IMR-90 (cell line): ENCODE measurements at regions not wholly inside any gene's neighbourhood (a gene's known extent, or its start where the extent isn't known, plus 50 kb on each side); places are given as distances from the start of the nearest gene placed in this dataset.
A peak's percentile ranks its signal among the peaks of the same experiment; 100 is the strongest.

ENCODE experiments used
- ATAC-seq: fragments of 200-7000 bp; cut with Tn5 transposase; 2 replicates; pipeline ENCODE4 v1.9.1; 2020; ENCODE audit warnings: low read depth, mild to moderate bottlenecking, moderate library complexity
- BruUV-seq: library from RNA; stranded (reverse); fragments of 400-500 nt; replicated peaks from 2 replicates; lab custom pipeline; 2021; lab: Mats Ljungman, UMichigan
- CTCF ChIA-PET: fragments of 300-600 bp; formaldehyde crosslinking; extraction: SDS; loops from one replicate; lab custom pipeline; 2021; ENCODE audit warnings: antibody characterized with exemption; lab: Yijun Ruan, JAX
- POLR2A ChIA-PET: fragments of 300-600 bp; sonication (Branson Sonifier 250); formaldehyde crosslinking; loops from one replicate; lab custom pipeline; 2022; ENCODE audit warnings: antibody characterized with exemption; ENCODE audit not compliant: unreplicated experiment; lab: Charles Lee
- DNase-seq: peaks from one replicate; pipeline ENCODE4 v3.0.0; 2013
- H2AFZ ChIP-seq: replicated peaks from 2 replicates; pipeline ENCODE3; 2013; ENCODE audit warnings: low read length, mild to moderate bottlenecking; ENCODE audit not compliant: poor library complexity
- H2AK5ac ChIP-seq: 2 replicates; pipeline ENCODE4 v1.6.1; 2013; ENCODE audit warnings: low read depth, low read length, inconsistent platforms
- H2AK9ac ChIP-seq: replicated peaks from 2 replicates; pipeline ENCODE3; 2013; ENCODE audit warnings: mild to moderate bottlenecking, low read depth, low read length, moderate library complexity; ENCODE audit not compliant: poor library complexity
- H2BK120ac ChIP-seq: 2 replicates; pipeline ENCODE4 v1.6.1; 2013; ENCODE audit warnings: low read depth, low read length, inconsistent platforms
- H2BK15ac ChIP-seq: 3 replicates; pipeline ENCODE4 v1.6.1; 2013; ENCODE audit warnings: low read depth, low read length, inconsistent platforms
- H2BK20ac ChIP-seq: 2 replicates; pipeline ENCODE4 v1.6.1; 2013; ENCODE audit warnings: low read depth, mild to moderate bottlenecking, inconsistent platforms, low read length, moderate library complexity
- H2BK5ac ChIP-seq: 2 replicates; pipeline ENCODE4 v1.6.1; 2013; ENCODE audit warnings: mild to moderate bottlenecking, low read depth, low read length, inconsistent platforms; ENCODE audit not compliant: poor library complexity, severe bottlenecking
- H3K14ac ChIP-seq: replicated peaks from 2 replicates; pipeline ENCODE4 v1.6.1; 2013; ENCODE audit warnings: low read depth, low read length, inconsistent platforms
- H3K18ac ChIP-seq: 2 replicates; pipeline ENCODE4 v1.6.1; 2013; ENCODE audit warnings: low read depth, low read length, control low read depth
- H3K23ac ChIP-seq: 2 replicates; pipeline ENCODE4 v1.6.1; 2013; ENCODE audit warnings: low read depth, low read length, inconsistent platforms
- H3K27ac ChIP-seq: 2 replicates; pipeline ENCODE4 v1.5.1; 2013; ENCODE audit warnings: mild to moderate bottlenecking, control low read depth, low read length; ENCODE audit not compliant: insufficient read depth
- H3K27me3 ChIP-seq: 2 replicates; pipeline ENCODE4 v1.6.1; 2013; ENCODE audit warnings: low read length; ENCODE audit not compliant: control insufficient read depth, insufficient read depth
- H3K36me3 ChIP-seq: 2 replicates; pipeline ENCODE4 v1.6.1; 2013; ENCODE audit warnings: low read length, mixed read lengths; ENCODE audit not compliant: control insufficient read depth, insufficient read depth
- H3K4ac ChIP-seq: 2 replicates; pipeline ENCODE4 v1.6.1; 2013; ENCODE audit warnings: low read depth, low read length, inconsistent platforms
- H3K4me1 ChIP-seq: 2 replicates; pipeline ENCODE4 v1.6.1; 2013; ENCODE audit warnings: low read length, mixed read lengths; ENCODE audit not compliant: control insufficient read depth, insufficient read depth
- H3K4me2 ChIP-seq: 2 replicates; pipeline ENCODE4 v1.6.1; 2013; ENCODE audit warnings: low read depth, mild to moderate bottlenecking, control low read depth, low read length, moderate library complexity
- H3K4me3 ChIP-seq: 2 replicates; pipeline ENCODE4 v1.5.1; 2013; ENCODE audit warnings: low read depth, mild to moderate bottlenecking, control low read depth, low read length, moderate library complexity; ENCODE audit not compliant: insufficient read depth
- H3K56ac ChIP-seq: 2 replicates; pipeline ENCODE4 v1.6.1; 2013; ENCODE audit warnings: low read length, inconsistent platforms; ENCODE audit not compliant: insufficient read depth; ENCODE audit errors: extremely low read depth
- H3K79me1 ChIP-seq, 2 experiments: 2 replicates each; pipeline ENCODE4 v1.6.1; 2013; ENCODE audit warnings: low read length in 2 of 2, inconsistent platforms in 1 of 2, low read depth in 1 of 2
- H3K9ac ChIP-seq: 2 replicates; pipeline ENCODE4 v1.6.1; 2013; ENCODE audit warnings: low read depth, low read length, control low read depth
- H3K9me1 ChIP-seq: 2 replicates; pipeline ENCODE4 v1.6.1; 2013; ENCODE audit warnings: low read length, inconsistent platforms; ENCODE audit not compliant: insufficient read depth
- H3K9me3 ChIP-seq: 2 replicates; pipeline ENCODE4 v1.6.1; 2013; ENCODE audit warnings: low read length; ENCODE audit not compliant: control insufficient read depth, insufficient read depth
- H4K20me1 ChIP-seq: 2 replicates; pipeline ENCODE4 v1.6.1; 2013; ENCODE audit warnings: low read length, inconsistent platforms; ENCODE audit not compliant: insufficient read depth
- H4K5ac ChIP-seq: 2 replicates; pipeline ENCODE4 v1.6.1; 2013; ENCODE audit warnings: mild to moderate bottlenecking, low read depth, low read length, control low read depth
- H4K8ac ChIP-seq, 2 experiments: 2 replicates each; pipeline ENCODE4 v1.6.1; 2013; ENCODE audit warnings: low read depth in 2 of 2, low read length in 2 of 2, control low read depth in 1 of 2, inconsistent platforms in 1 of 2
- H4K91ac ChIP-seq: 2 replicates; pipeline ENCODE4 v1.6.1; 2013; ENCODE audit warnings: low read depth, low read length, inconsistent platforms; ENCODE audit not compliant: insufficient read depth
- BHLHE40 ChIP-seq: fragments of 150-350 bp; IDR thresholded peaks from 2 replicates; pipeline ENCODE4 v1.6.1; 2016; ENCODE audit warnings: mild to moderate bottlenecking, low read depth, low read length
- CEBPB ChIP-seq: IDR thresholded peaks from 2 replicates; pipeline ENCODE4 v1.6.1; 2012; ENCODE audit warnings: low read depth, low read length, improper control_type of control experiment
- CHD1 ChIP-seq: IDR thresholded peaks from 2 replicates; pipeline ENCODE4 v1.6.1; 2012; ENCODE audit warnings: low read depth, low read length, improper control_type of control experiment
- POLR2A ChIP-seq: IDR thresholded peaks from 2 replicates; pipeline ENCODE4 v1.6.1; 2012; ENCODE audit warnings: mild to moderate bottlenecking, low read depth, low read length
- RAD21 ChIP-seq: IDR thresholded peaks from 2 replicates; pipeline ENCODE4 v1.6.1; 2012; ENCODE audit warnings: low read length, improper control_type of control experiment
- SMC3 ChIP-seq: fragments of 150-350 bp; IDR thresholded peaks from 2 replicates; pipeline ENCODE4 v1.6.1; 2016; ENCODE audit warnings: low read depth, mild to moderate bottlenecking, antibody characterized with exemption, low read length, moderate library complexity
- WGBS, 2 experiments: methylation state at CpG; one replicate each; pipeline versions ENCODE4 v1.1.5 to v1.1.7; 2013; ENCODE audit warnings: missing lambda C conversion rate in 2 of 2; ENCODE audit not compliant: insufficient read length in 1 of 2; ENCODE audit errors: extremely low coverage in 2 of 2; 5-methylcytosine and 5-hydroxymethylcytosine counted together
- dilution Hi-C: fragments of 300-500 bp; cut with HindIII; formaldehyde crosslinking; loops from one replicate; pipeline ENCODE4 v1.14.3; 2018; ENCODE audit warnings: low sequenced_read_pairs; ENCODE audit not compliant: unreplicated experiment
- in situ Hi-C: fragments of 300-500 bp; cut with MboI; formaldehyde crosslinking; loops from 3 replicates; pipeline ENCODE4 v1.14.3; 2019; ENCODE audit warnings: low sequenced_read_pairs, inconsistent platforms, mixed read lengths
- intact Hi-C: fragments of 100-400 bp; cut with micrococcal nuclease; formaldehyde crosslinking; loops from 2 replicates; pipeline ENCODE4 v1.10.0; 2022
- TF ChIP-seq, protein P1 (sequence below): fragments of 150-350 bp; IDR thresholded peaks from 2 replicates; pipeline ENCODE4 v1.6.1; 2016; ENCODE audit warnings: low read depth, mild to moderate bottlenecking, low read length, moderate library complexity, borderline replicate concordance
- TF ChIP-seq, protein P2 (sequence below): conservative IDR thresholded peaks from 2 replicates; pipeline ENCODE4 v1.5.1; 2012; ENCODE audit warnings: mild to moderate bottlenecking, low read depth, low read length, improper control_type of control experiment

DNA sequence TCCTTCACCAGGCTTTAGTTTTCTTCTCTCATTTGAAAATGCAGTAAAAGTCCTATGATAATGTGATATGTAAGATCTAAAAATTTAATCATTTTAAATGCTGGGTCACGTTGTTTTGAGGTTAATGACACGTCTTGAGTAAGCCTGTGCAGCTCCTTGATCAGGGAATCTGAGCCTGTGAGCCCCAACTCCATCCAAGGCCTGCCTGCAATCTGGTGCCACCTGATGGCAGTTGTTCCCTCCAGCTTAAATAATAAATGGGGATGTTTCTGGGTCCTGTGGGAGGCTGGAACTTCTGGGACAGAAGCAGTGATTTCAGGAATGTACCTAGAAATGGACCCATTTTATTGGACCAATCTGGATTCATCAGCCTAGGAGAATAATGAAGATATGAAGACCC is 455.4 kb upstream of the ADGRL3 start:
- no peaks in the 10 kb centered on the region for H3K9me1 ChIP-seq
- H3K27me3 ChIP-seq = no peaks in the 10 kb centered on the region
- dilution Hi-C loops (no loop called here), in situ Hi-C loops (no loop called here), intact Hi-C loops (no loop called here)
- H2AFZ ChIP-seq = peak overlapping the region; percentile 5
- H3K23ac ChIP-seq = no peak overlapping the region
- no peak overlapping the region for H3K14ac ChIP-seq
- no peak for ATAC-seq
- H2BK5ac ChIP-seq = no peak overlapping the region
- H3K9ac ChIP-seq = no peak overlapping the region
- peak overlapping the region in 1 of 2 experiments; percentile 11; a peak in 1 of 4 replicates for H4K8ac ChIP-seq
- H3K4me3 ChIP-seq = no peak overlapping the region
- peak overlapping the region; percentile 54; the same call in 1 of the 2 replicates for H2BK20ac ChIP-seq
- no peak overlapping the region for H3K27ac ChIP-seq
- no CpG with 5 or more reads among the region's 2 CpGs for WGBS, 2 experiments
- H3K79me1 ChIP-seq = no peaks in the 10 kb centered on the region
- no TSS peak for BruUV-seq
- H2BK15ac ChIP-seq = peak overlapping the region; percentile 19; the same call in 1 of the 3 replicates
- H4K20me1 ChIP-seq = no peaks in the 10 kb centered on the region
- ChIA-PET CTCF (interaction anchor here (0.6 to 1.1 kb wide), 2 partner anchors 53 to 257 kb away, joined by 3 read pairs; no protein-coding TSS in a partner anchor), POLR2A (no interaction called here)
- DNase-seq = peak; percentile 45
- H3K36me3 ChIP-seq = no peaks in the 10 kb centered on the region
- no peaks in the 10 kb centered on the region for H3K9me3 ChIP-seq
- TF ChIP-seq BHLHE40 (no peak), SMC3 (no peak), RAD21 (peak; percentile 40; the same call in 1 of the 2 replicates), CEBPB (no peak), POLR2A (no peak), CHD1 (no peak)
- TF ChIP-seq, protein P1, sequence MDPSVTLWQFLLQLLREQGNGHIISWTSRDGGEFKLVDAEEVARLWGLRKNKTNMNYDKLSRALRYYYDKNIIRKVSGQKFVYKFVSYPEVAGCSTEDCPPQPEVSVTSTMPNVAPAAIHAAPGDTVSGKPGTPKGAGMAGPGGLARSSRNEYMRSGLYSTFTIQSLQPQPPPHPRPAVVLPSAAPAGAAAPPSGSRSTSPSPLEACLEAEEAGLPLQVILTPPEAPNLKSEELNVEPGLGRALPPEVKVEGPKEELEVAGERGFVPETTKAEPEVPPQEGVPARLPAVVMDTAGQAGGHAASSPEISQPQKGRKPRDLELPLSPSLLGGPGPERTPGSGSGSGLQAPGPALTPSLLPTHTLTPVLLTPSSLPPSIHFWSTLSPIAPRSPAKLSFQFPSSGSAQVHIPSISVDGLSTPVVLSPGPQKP = no peak
- TF ChIP-seq, protein P2, sequence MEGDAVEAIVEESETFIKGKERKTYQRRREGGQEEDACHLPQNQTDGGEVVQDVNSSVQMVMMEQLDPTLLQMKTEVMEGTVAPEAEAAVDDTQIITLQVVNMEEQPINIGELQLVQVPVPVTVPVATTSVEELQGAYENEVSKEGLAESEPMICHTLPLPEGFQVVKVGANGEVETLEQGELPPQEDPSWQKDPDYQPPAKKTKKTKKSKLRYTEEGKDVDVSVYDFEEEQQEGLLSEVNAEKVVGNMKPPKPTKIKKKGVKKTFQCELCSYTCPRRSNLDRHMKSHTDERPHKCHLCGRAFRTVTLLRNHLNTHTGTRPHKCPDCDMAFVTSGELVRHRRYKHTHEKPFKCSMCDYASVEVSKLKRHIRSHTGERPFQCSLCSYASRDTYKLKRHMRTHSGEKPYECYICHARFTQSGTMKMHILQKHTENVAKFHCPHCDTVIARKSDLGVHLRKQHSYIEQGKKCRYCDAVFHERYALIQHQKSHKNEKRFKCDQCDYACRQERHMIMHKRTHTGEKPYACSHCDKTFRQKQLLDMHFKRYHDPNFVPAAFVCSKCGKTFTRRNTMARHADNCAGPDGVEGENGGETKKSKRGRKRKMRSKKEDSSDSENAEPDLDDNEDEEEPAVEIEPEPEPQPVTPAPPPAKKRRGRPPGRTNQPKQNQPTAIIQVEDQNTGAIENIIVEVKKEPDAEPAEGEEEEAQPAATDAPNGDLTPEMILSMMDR = 0 out of 2 replicates have a peak, but pooled peaks have one; percentile 27
- H2BK120ac ChIP-seq = peak overlapping the region; percentile 69
- peaks cover 2% of the 10 kb centered on the region; the same call in 1 of the 2 replicates for H3K4me1 ChIP-seq
- no peak overlapping the region for H2AK9ac ChIP-seq
- no peak overlapping the region for H3K4ac ChIP-seq
- H3K18ac ChIP-seq = peak overlapping the region; percentile 36; the same call in 1 of the 2 replicates
- H4K5ac ChIP-seq = no peak overlapping the region
- H4K91ac ChIP-seq = no peak overlapping the region; the same call in 1 of the 2 replicates
- H3K4me2 ChIP-seq = no peak overlapping the region
- no peak overlapping the region for H2AK5ac ChIP-seq
- no peak overlapping the region for H3K56ac ChIP-seq
